IPS DF 6.9 (cell line): ENCODE measurements at regions not wholly inside any gene's neighbourhood (a gene's known extent, or its start where the extent isn't known, plus 50 kb on each side); places are given as distances from the start of the nearest gene placed in this dataset.
"Not testable (repeated sequence)": the region's sequence is repeated elsewhere in the genome, so short reads cannot be mapped to it uniquely, and the experiment has no call there.

Source experiments
- DNase-seq: peaks from one replicate; pipeline ENCODE4 v3.0.0-alpha.2; 2013; ENCODE audit warnings: low read depth, low spot score
- H3K27ac ChIP-seq: one replicate; pipeline ENCODE4 v1.5.1; 2013; ENCODE audit warnings: low read length, control low read depth
- H3K27me3 ChIP-seq: 2 replicates; pipeline ENCODE4 v1.6.1; 2013; ENCODE audit warnings: mild to moderate bottlenecking, low read length; ENCODE audit not compliant: control insufficient read depth, insufficient read depth
- H3K36me3 ChIP-seq: 2 replicates; pipeline ENCODE4 v1.6.1; 2013; ENCODE audit warnings: low read length; ENCODE audit not compliant: control insufficient read depth, insufficient read depth
- H3K4me1 ChIP-seq: 2 replicates; pipeline ENCODE4 v1.6.1; 2013; ENCODE audit warnings: low read length; ENCODE audit not compliant: control insufficient read depth, insufficient read depth
- H3K4me3 ChIP-seq: 2 replicates; pipeline ENCODE4 v1.5.1; 2013; ENCODE audit warnings: mild to moderate bottlenecking, low read length
- H3K9me3 ChIP-seq: 2 replicates; pipeline ENCODE4 v1.6.1; 2013; ENCODE audit warnings: low read length, inconsistent platforms; ENCODE audit not compliant: control insufficient read depth, insufficient read depth
- whole genome bisulfite sequencing: extraction: QIAGEN DNeasy Blood & Tissue Kit; methylation state at CpG from one replicate; pipeline ENCODE4 v1.1.7; 2013; ENCODE audit warnings: mixed read lengths, missing lambda C conversion rate; ENCODE audit not compliant: insufficient read length, insufficient coverage; 5-methylcytosine and 5-hydroxymethylcytosine counted together

- H3K9me3 ChIP-seq: no peaks in the 10 kb centered on the region
- no peaks in the 10 kb centered on the region for H3K27me3 ChIP-seq
- no peak for DNase-seq
- 100% methylated on average over 1 of the region's 5 CpGs for WGBS
- no peaks in the 10 kb centered on the region for H3K4me1 ChIP-seq
- no peaks in the 10 kb centered on the region for H3K36me3 ChIP-seq
- H3K4me3 ChIP-seq: no peak overlapping the region
- no peak overlapping the region for H3K27ac ChIP-seq
Observed at GRCh38 chr14:57150449-57150848, 118.3 kb downstream of the EXOC5 start.

DNA sequence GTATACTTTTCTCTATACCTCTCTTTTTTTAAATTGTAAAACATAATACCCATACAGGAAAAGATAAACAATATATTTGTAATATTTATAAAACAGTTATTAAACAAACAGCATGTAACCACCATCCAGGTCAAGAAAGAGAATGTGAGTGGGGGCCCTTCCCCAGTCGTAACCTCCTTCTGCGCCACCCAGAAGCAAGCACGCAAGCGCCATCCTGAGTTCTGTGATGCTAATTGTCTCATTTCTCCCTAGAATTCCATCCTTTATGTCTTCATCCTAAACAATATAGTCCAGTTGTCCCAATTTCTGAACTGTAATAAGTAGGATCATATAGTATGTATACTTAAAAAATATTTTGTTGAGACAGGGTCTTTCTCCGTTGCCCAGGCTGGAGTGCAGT is 129.5 kb downstream of the EXOC5 start:
- Histone ChIP-seq H3K27ac (no peak overlapping the region), H3K36me3 (no peaks in the 10 kb centered on the region), H3K4me3 (no peak overlapping the region), H3K27me3 (no peaks in the 10 kb centered on the region), H3K4me1 (peaks cover 3% of the 10 kb centered on the region; the same call in 1 of the 2 replicates), H3K9me3 (no peaks in the 10 kb centered on the region)
- no peak for DNase-seq
- WGBS: no CpG with 5 or more reads among the region's 5 CpGs

- Histone ChIP-seq H3K4me1 (peaks cover 3% of the 10 kb centered on the region; the same call in 1 of the 2 replicates), H3K4me3 (no peak overlapping the region), H3K9me3 (no peaks in the 10 kb centered on the region), H3K36me3 (no peaks in the 10 kb centered on the region), H3K27ac (no peak overlapping the region), H3K27me3 (no peaks in the 10 kb centered on the region)
- no peak for DNase-seq
- no CpG with 5 or more reads among the region's 10 CpGs for WGBS
Observed at GRCh38 chr14:57136669-57137328, 131.9 kb downstream of the EXOC5 start.

DNA sequence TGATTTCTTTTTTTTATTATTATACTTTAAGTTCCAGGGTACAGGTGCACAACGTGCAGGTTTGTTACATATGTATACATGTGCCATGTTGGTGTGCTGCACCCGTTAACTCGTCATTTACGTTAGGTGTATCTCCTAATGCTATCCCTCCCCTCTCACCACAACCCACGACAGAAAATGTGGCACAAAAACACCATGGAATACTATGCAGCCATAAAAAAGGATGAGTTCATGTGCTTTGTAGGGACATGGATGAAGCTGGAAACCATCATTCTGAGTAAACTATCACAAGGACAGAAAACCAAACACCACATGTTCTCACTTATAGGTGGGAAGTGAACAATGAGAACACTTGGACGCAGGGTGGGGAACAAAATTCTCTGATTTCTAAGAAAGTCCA is 140.9 kb downstream of the EXOC5 start:
- H3K27me3 ChIP-seq, H3K4me3 ChIP-seq, H3K27ac ChIP-seq, H3K36me3 ChIP-seq, DNase-seq, H3K4me1 ChIP-seq, H3K9me3 ChIP-seq: not testable (repeated sequence)
- no CpG with 5 or more reads among the region's 6 CpGs for WGBS

- no CpG with 5 or more reads among the region's 3 CpGs for WGBS
- Histone ChIP-seq H3K27ac (no peak overlapping the region), H3K36me3 (no peaks in the 10 kb centered on the region), H3K9me3 (no peaks in the 10 kb centered on the region), H3K4me3 (no peak overlapping the region), H3K27me3 (no peaks in the 10 kb centered on the region), H3K4me1 (no peaks in the 10 kb centered on the region)
- DNase-seq: no peak
Observed at GRCh38 chr14:57122129-57122528, 146.6 kb downstream of the EXOC5 start.

- H3K36me3 ChIP-seq, H3K27ac ChIP-seq, H3K27me3 ChIP-seq, H3K4me1 ChIP-seq, DNase-seq, H3K9me3 ChIP-seq: not testable (repeated sequence)
- WGBS: no CpG with 5 or more reads among the region's 32 CpGs
- peak overlapping the region; percentile 59; the same call in 1 of the 2 replicates for H3K4me3 ChIP-seq
Observed at GRCh38 chr14:57112072-57112807, 156.5 kb downstream of the EXOC5 start.

DNA sequence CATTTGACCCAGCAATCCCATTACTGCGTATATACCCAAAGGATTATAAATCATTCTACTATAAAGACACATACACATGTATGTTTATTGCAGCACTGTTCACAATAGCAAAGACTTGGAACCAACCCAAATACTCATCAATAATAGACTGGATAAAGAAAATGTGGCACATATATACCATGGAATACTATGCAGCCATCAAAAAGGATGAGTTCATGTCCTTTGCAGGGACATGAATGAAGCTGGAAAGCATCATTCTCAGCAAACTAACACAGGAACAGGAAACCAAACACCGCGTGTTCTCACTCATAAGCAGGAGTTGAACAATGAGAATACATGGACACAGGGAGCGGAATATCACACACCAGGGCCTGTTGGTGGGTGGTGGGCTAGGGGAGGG is 158.3 kb downstream of the EXOC5 start:
- no CpG with 5 or more reads among the region's 4 CpGs for WGBS
- not testable (repeated sequence) for H3K4me3 ChIP-seq, H3K9me3 ChIP-seq, H3K27ac ChIP-seq, DNase-seq, H3K27me3 ChIP-seq, H3K4me1 ChIP-seq, H3K36me3 ChIP-seq

DNA sequence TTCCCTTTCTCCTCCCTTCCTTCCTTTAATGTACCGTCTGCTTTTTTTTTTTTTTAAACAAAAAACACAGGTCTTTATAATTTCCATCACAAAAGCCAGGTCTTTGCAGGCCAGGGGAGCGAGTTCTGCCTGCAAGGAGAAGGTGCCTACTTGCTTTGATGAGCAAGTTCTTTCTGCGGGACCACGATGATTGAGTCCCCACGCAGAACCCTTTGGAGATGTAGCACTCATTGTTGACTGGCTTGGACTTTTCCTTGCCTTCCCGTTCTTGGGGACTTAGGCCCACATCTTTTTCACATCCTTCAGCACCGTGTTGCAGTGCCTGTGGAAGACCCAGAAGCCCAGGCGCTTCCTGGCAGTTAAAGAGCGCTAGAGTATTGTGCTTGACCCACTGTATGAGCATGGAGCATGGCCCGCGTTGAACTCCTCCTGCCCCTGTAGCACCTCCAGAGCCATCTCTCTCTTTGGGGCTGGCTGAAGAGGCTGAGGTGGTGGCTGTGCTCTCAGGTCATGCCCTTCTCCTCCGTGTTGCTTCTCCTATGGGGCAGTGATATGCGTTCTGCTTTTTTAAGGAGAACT is 177.6 kb downstream of the EXOC5 start:
- no peaks in the 10 kb centered on the region for H3K4me1 ChIP-seq
- no peaks in the 10 kb centered on the region for H3K27me3 ChIP-seq
- no CpG with 5 or more reads among the region's 13 CpGs for WGBS
- H3K36me3 ChIP-seq: no peaks in the 10 kb centered on the region
- no peak for DNase-seq
- no peak overlapping the region for H3K4me3 ChIP-seq
- no peak overlapping the region for H3K27ac ChIP-seq
- H3K9me3 ChIP-seq: no peaks in the 10 kb centered on the region

DNA sequence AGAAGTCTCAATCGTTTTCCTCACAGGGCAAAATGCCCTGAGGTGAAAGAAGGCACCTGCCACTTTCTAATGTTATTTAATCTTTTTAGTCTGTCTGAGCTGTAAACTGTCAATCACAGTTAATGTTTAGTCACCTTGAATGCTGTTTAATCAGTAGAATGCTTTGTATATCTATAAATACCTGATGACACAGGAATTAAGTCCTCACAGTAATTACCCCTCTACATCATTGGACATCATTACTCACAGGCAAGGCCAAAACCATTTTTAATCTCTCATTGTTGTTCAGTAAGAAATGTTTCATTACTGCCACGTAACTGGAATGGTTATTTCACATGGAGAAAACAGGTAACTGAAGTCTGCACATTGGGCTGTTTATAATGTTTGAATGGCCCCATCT is 178.8 kb downstream of the EXOC5 start:
- no CpG with 5 or more reads among the region's 2 CpGs for WGBS
- Histone ChIP-seq H3K4me3 (no peak overlapping the region), H3K27me3 (no peaks in the 10 kb centered on the region), H3K36me3 (no peaks in the 10 kb centered on the region), H3K27ac (no peak overlapping the region), H3K9me3 (no peaks in the 10 kb centered on the region), H3K4me1 (no peaks in the 10 kb centered on the region)
- DNase-seq: no peak

GRCh38 chr14:57087841-57088240 is 180.9 kb downstream of the EXOC5 start:
- no peaks in the 10 kb centered on the region for H3K36me3 ChIP-seq
- H3K9me3 ChIP-seq: no peaks in the 10 kb centered on the region
- no peak overlapping the region for H3K27ac ChIP-seq
- WGBS: no CpG with 5 or more reads among the region's 2 CpGs
- DNase-seq: no peak
- H3K4me3 ChIP-seq: no peak overlapping the region
- no peaks in the 10 kb centered on the region for H3K4me1 ChIP-seq
- no peaks in the 10 kb centered on the region for H3K27me3 ChIP-seq
